Ovary (tissue), 3 donors: ENCODE measurements at regions not wholly inside any gene's neighbourhood (a gene's known extent, or its start where the extent isn't known, plus 50 kb on each side); places are given as distances from the start of the nearest gene placed in this dataset.

Experiments used
- CTCF ChIP-seq, 3 donors: fragments of 450-650 bp in 2 of 3; fragments of 200-600 bp in 1 of 3; IDR thresholded peaks; one replicate each; pipeline versions ENCODE4 v1.5.1 to v1.8.0; 2016 to 2022; ENCODE audit warnings: antibody characterized with exemption in 3 of 3, mild to moderate bottlenecking in 1 of 3
- EP300 ChIP-seq: sonication (generic); formaldehyde crosslinking; IDR thresholded peaks from one replicate; pipeline ENCODE4 v1.6.1; 2017; ENCODE audit warnings: antibody characterized with exemption
- donor health status: DM: no; HTN: no; CAD: no.

- TF ChIP-seq CTCF (IDR thresholded peaks at IDR 0.05) (no peak), EP300 (no peak)
Measured at GRCh38 chr6:151702851-151703658, 104.4 kb upstream of the ESR1 start.
